CD4-positive, alpha-beta memory T cell (primary cell): ENCODE measurements at regions not wholly inside any gene's neighbourhood (a gene's known extent, or its start where the extent isn't known, plus 50 kb on each side); places are given as distances from the start of the nearest gene placed in this dataset.

Experiments
- CTCF ChIA-PET: fragments of 350-600 bp; sonication (Branson Sonifier 250); formaldehyde crosslinking; loops from one replicate; lab custom pipeline; 2021; ENCODE audit warnings: inconsistent platforms; ENCODE audit not compliant: partially characterized antibody; lab: Charles Lee
- POLR2A ChIA-PET: fragments of 350-600 bp; sonication (Branson Sonifier 250); formaldehyde crosslinking; loops from one replicate; lab custom pipeline; 2021; ENCODE audit not compliant: partially characterized antibody; lab: Charles Lee
- DNase-seq, 5 donors: peaks; one replicate each; pipeline versions ENCODE4 v3.0.0 to v3.0.0-alpha.2; 2020 to 2022; ENCODE audit warnings: mixed read lengths in 1 of 5
- H3K27ac ChIP-seq: one replicate; pipeline ENCODE4 v1.7.0; 2013; ENCODE audit warnings: low read depth, low read length
- H3K27me3 ChIP-seq: 2 replicates; pipeline ENCODE4 v1.7.0; 2013; ENCODE audit warnings: mild to moderate bottlenecking, low read length, moderate library complexity; ENCODE audit not compliant: insufficient read depth
- H3K36me3 ChIP-seq: 2 replicates; pipeline ENCODE4 v1.7.0; 2013; ENCODE audit warnings: mild to moderate bottlenecking, low read length, moderate library complexity; ENCODE audit not compliant: insufficient read depth
- H3K4me1 ChIP-seq: 2 replicates; pipeline ENCODE4 v1.7.0; 2013; ENCODE audit warnings: mild to moderate bottlenecking, low read length, moderate library complexity; ENCODE audit not compliant: insufficient read depth
- H3K4me3 ChIP-seq, 2 donors: one replicate each; pipeline ENCODE4 v1.7.0; 2013; ENCODE audit warnings: low read length in 2 of 2, mild to moderate bottlenecking in 1 of 2
- H3K9me3 ChIP-seq, 2 donors: one replicate each; pipeline ENCODE4 v1.7.0; 2013; ENCODE audit warnings: low read length in 2 of 2, control low read depth in 1 of 2; ENCODE audit not compliant: control insufficient read depth in 1 of 2
- H3K27ac Mint-ChIP-seq, 7 donors: one replicate each; pipeline ENCODE4 v1.8.0; 2020 to 2021; ENCODE audit warnings: mixed read lengths in 7 of 7, mild to moderate bottlenecking in 6 of 7, inconsistent platforms in 3 of 7, moderate library complexity in 3 of 7
- H3K27me3 Mint-ChIP-seq, 2 donors: one replicate each; pipeline ENCODE4 v1.8.0; 2020 to 2021; ENCODE audit warnings: mixed read lengths in 2 of 2
- H3K36me3 Mint-ChIP-seq, 2 donors: one replicate each; pipeline ENCODE4 v1.8.0; 2020 to 2021; ENCODE audit warnings: mixed read lengths in 2 of 2, inconsistent platforms in 1 of 2, mild to moderate bottlenecking in 1 of 2
- H3K4me1 Mint-ChIP-seq, 4 donors: one replicate each; pipeline ENCODE4 v1.8.0; 2020 to 2021; ENCODE audit warnings: mixed read lengths in 4 of 4, mild to moderate bottlenecking in 1 of 4
- H3K4me3 Mint-ChIP-seq, 8 donors: one replicate each; pipeline ENCODE4 v1.8.0; 2020 to 2021; ENCODE audit warnings: mixed read lengths in 8 of 8, mild to moderate bottlenecking in 7 of 8, moderate library complexity in 6 of 8, inconsistent platforms in 3 of 8
- H3K9me3 Mint-ChIP-seq, 8 donors: one replicate each; pipeline ENCODE4 v1.8.0; 2020 to 2021; ENCODE audit warnings: mixed read lengths in 8 of 8, mild to moderate bottlenecking in 5 of 8, inconsistent platforms in 3 of 8, moderate library complexity in 1 of 8
- intact Hi-C: fragments of 100-400 bp; cut with micrococcal nuclease; formaldehyde crosslinking; loops from one replicate; pipeline ENCODE4 v1.15.1; 2023

GRCh38 chr2:122009561-122009960 is 254.1 kb downstream of the TSN start:
- Mint-ChIP-seq H3K4me1 (no peaks in the 10 kb centered on the region), H3K27me3 (peaks cover 1 to 4% of the 10 kb centered on the region in 2 donors), H3K27ac (no peak overlapping the region), H3K36me3 (no peaks in the 10 kb centered on the region), H3K4me3 (no peak overlapping the region), H3K9me3 (peaks cover 0 to 4% (median 0%) of the 10 kb centered on the region in 8 donors)
- H3K27me3 ChIP-seq: no peaks in the 10 kb centered on the region
- H3K36me3 ChIP-seq: no peaks in the 10 kb centered on the region
- no peaks in the 10 kb centered on the region for H3K9me3 ChIP-seq
- ChIA-PET POLR2A (no interaction called here), CTCF (no interaction called here)
- no peak for DNase-seq
- intact Hi-C loops: no loop called here
- H3K4me1 ChIP-seq: no peaks in the 10 kb centered on the region
- no peak overlapping the region for H3K27ac ChIP-seq
- no peak overlapping the region for H3K4me3 ChIP-seq

- POLR2A ChIA-PET: no interaction called here
- DNase-seq: no peak
- H3K9me3 Mint-ChIP-seq: peaks cover 0 to 4% (median 0%) of the 10 kb centered on the region in 8 donors
- intact Hi-C loops: no loop called here
- no peaks in the 10 kb centered on the region for H3K36me3 Mint-ChIP-seq
- Histone ChIP-seq H3K27ac (no peak overlapping the region), H3K4me1 (no peaks in the 10 kb centered on the region), H3K27me3 (no peaks in the 10 kb centered on the region), H3K4me3 (no peak overlapping the region), H3K9me3 (no peaks in the 10 kb centered on the region), H3K36me3 (no peaks in the 10 kb centered on the region)
- no peak overlapping the region for H3K4me3 Mint-ChIP-seq
- peaks cover 1 to 4% of the 10 kb centered on the region in 2 donors for H3K27me3 Mint-ChIP-seq
- CTCF ChIA-PET: no interaction called here
- no peak overlapping the region for H3K27ac Mint-ChIP-seq
- H3K4me1 Mint-ChIP-seq: no peaks in the 10 kb centered on the region
These were observed 256.2 kb downstream of the TSN start for GRCh38 chr2:122011493-122012270.

DNA sequence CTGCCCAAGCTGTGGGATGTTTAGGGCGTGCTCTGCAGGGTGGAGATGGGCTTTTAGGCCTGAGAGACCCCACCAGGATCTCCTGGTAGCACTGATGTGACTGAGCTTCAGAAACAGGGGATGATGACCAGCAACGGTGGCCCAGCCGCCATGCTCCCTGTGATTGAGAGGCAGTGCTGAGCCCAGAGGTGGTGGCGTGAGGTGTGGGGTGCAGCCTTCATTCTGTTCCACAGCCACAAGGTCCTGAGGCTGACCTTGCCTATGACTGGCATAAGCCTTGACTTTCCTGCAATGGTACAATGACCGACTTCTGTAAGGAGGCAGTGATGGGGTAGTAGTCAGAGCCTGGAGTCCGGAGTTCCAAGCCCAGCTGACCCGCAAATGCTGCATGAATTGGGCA is 263.3 kb downstream of the TSN start:
- Histone ChIP-seq H3K27me3 (no peaks in the 10 kb centered on the region), H3K9me3 (no peaks in the 10 kb centered on the region), H3K4me1 (no peaks in the 10 kb centered on the region), H3K36me3 (no peaks in the 10 kb centered on the region), H3K4me3 (no peak overlapping the region), H3K27ac (no peak overlapping the region)
- Mint-ChIP-seq H3K9me3 (peaks cover 0 to 2% (median 0%) of the 10 kb centered on the region in 8 donors), H3K4me1 (no peaks in the 10 kb centered on the region), H3K27me3 (peaks cover 5 to 9% of the 10 kb centered on the region in 2 donors), H3K4me3 (no peak overlapping the region), H3K36me3 (no peaks in the 10 kb centered on the region), H3K27ac (no peak overlapping the region)
- POLR2A ChIA-PET: no interaction called here
- CTCF ChIA-PET: no interaction called here
- DNase-seq: no peak
- intact Hi-C loops: no loop called here

GRCh38 chr2:122019724-122020123 is 264.3 kb downstream of the TSN start:
- no peak overlapping the region for H3K27ac ChIP-seq
- DNase-seq: no peak
- no peaks in the 10 kb centered on the region for H3K4me1 ChIP-seq
- H3K4me3 ChIP-seq: no peak overlapping the region
- ChIA-PET CTCF (interaction anchor here (1.2 kb wide), 1 partner anchor 10 kb away, joined by 3 read pairs; no protein-coding TSS in a partner anchor), POLR2A (no interaction called here)
- H3K36me3 ChIP-seq: no peaks in the 10 kb centered on the region
- Mint-ChIP-seq H3K36me3 (no peaks in the 10 kb centered on the region), H3K27ac (no peak overlapping the region), H3K9me3 (peaks cover 0 to 2% (median 0%) of the 10 kb centered on the region in 8 donors), H3K4me1 (no peaks in the 10 kb centered on the region), H3K4me3 (no peak overlapping the region), H3K27me3 (peaks cover 9% of the 10 kb centered on the region in 2 donors)
- intact Hi-C loops: no loop called here
- H3K27me3 ChIP-seq: no peaks in the 10 kb centered on the region
- no peaks in the 10 kb centered on the region for H3K9me3 ChIP-seq

GRCh38 chr2:122020377-122020776 is 264.9 kb downstream of the TSN start:
- no peaks in the 10 kb centered on the region for H3K27me3 ChIP-seq
- H3K36me3 ChIP-seq: no peaks in the 10 kb centered on the region
- peaks cover 0 to 2% (median 0%) of the 10 kb centered on the region in 8 donors for H3K9me3 Mint-ChIP-seq
- no peak overlapping the region for H3K27ac ChIP-seq
- no peaks in the 10 kb centered on the region for H3K9me3 ChIP-seq
- intact Hi-C loops: no loop called here
- H3K27me3 Mint-ChIP-seq: peaks cover 9 to 11% of the 10 kb centered on the region in 2 donors
- no peak overlapping the region for H3K4me3 ChIP-seq
- H3K4me3 Mint-ChIP-seq: no peak overlapping the region
- H3K4me1 Mint-ChIP-seq: no peaks in the 10 kb centered on the region
- DNase-seq: no peak
- H3K27ac Mint-ChIP-seq: no peak overlapping the region
- POLR2A ChIA-PET: no interaction called here
- CTCF ChIA-PET: interaction anchor here (1.2 kb wide), 1 partner anchor 10 kb away, joined by 3 read pairs; no protein-coding TSS in a partner anchor
- no peaks in the 10 kb centered on the region for H3K4me1 ChIP-seq
- no peaks in the 10 kb centered on the region for H3K36me3 Mint-ChIP-seq

GRCh38 chr2:122021941-122022340 is 266.5 kb downstream of the TSN start:
- Histone ChIP-seq H3K27me3 (no peaks in the 10 kb centered on the region), H3K9me3 (no peaks in the 10 kb centered on the region), H3K4me3 (no peak overlapping the region), H3K4me1 (no peaks in the 10 kb centered on the region), H3K27ac (no peak overlapping the region), H3K36me3 (no peaks in the 10 kb centered on the region)
- Mint-ChIP-seq H3K27me3 (peaks cover 11 to 13% of the 10 kb centered on the region in 2 donors), H3K27ac (no peak overlapping the region), H3K4me3 (no peak overlapping the region), H3K4me1 (no peaks in the 10 kb centered on the region), H3K36me3 (no peaks in the 10 kb centered on the region), H3K9me3 (peaks cover 0 to 2% (median 0%) of the 10 kb centered on the region in 8 donors)
- no peak for DNase-seq
- ChIA-PET POLR2A (no interaction called here), CTCF (no interaction called here)
- intact Hi-C loops: no loop called here

GRCh38 chr2:122022531-122022930 is 267.1 kb downstream of the TSN start:
- H3K4me1 ChIP-seq: no peaks in the 10 kb centered on the region
- H3K27me3 Mint-ChIP-seq: peaks cover 11 to 13% of the 10 kb centered on the region in 2 donors
- no peaks in the 10 kb centered on the region for H3K36me3 ChIP-seq
- H3K27ac Mint-ChIP-seq: no peak overlapping the region
- intact Hi-C loops: no loop called here
- H3K4me3 ChIP-seq: no peak overlapping the region
- H3K27me3 ChIP-seq: no peaks in the 10 kb centered on the region
- H3K9me3 Mint-ChIP-seq: peaks cover 0 to 2% (median 0%) of the 10 kb centered on the region in 8 donors
- ChIA-PET CTCF (no interaction called here), POLR2A (no interaction called here)
- H3K36me3 Mint-ChIP-seq: no peaks in the 10 kb centered on the region
- DNase-seq: no peak
- no peaks in the 10 kb centered on the region for H3K9me3 ChIP-seq
- no peak overlapping the region for H3K4me3 Mint-ChIP-seq
- H3K27ac ChIP-seq: no peak overlapping the region
- no peaks in the 10 kb centered on the region for H3K4me1 Mint-ChIP-seq
